ENCODE measurements at regions not wholly inside any gene's neighbourhood (a gene's known extent, or its start where the extent isn't known, plus 50 kb on each side); places are given as distances from the start of the nearest gene placed in this dataset.

DNA sequence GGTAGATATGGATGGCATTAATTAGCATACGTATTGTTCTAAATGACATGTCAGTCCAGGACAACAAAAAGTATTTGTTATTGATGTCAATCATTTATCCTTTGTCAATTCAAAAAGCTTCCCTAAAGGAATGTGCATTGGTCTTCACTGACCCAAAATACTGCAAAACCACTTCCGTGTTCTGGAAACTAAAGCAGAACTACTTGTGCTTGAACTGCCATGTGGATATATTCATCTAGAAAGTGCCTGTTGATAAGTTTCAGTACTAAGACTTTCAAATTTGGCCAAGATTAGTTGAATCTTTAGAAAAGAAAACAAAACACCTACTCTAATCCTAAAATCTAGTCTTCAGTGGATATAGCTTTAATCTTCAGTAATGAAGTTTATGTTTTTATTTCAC is 242.1 kb upstream of the PPP1R3A start:
- ChIA-PET CTCF (no interaction called here), POLR2A (ENCODE audit: unreplicated experiment) (no interaction called here)
- Histone ChIP-seq H3K9ac (ENCODE audit: low read length) (no peak overlapping the region), H3K4me2 (ENCODE audit: low read length) (no peak overlapping the region), H3K9me3 (ENCODE audit: low read length) (no peaks in the 10 kb centered on the region), H3K9me2 (replicated peaks; ENCODE audit: low read length) (no peaks in the 10 kb centered on the region), H3K27ac (ENCODE audit: low read length) (no peak overlapping the region), H4K20me1 (ENCODE audit: low read length) (no peaks in the 10 kb centered on the region), H3F3A (ENCODE audit: low read length, unreplicated experiment) (no peaks in the 10 kb centered on the region), H3K4me1 (ENCODE audit: insufficient read depth, low read length) (no peaks in the 10 kb centered on the region), H3K4me3 (ENCODE audit: low read length) (no peak overlapping the region), H2AFZ (ENCODE audit: low read length) (no peak overlapping the region), H3K79me2 (ENCODE audit: low read length) (no peaks in the 10 kb centered on the region), H3K36me3 (ENCODE audit: low read depth, low read length) (no peaks in the 10 kb centered on the region), H3K27me3 (ENCODE audit: low read length) (peaks cover 10% of the 10 kb centered on the region; the same call in 1 of the 2 replicates)
- ATAC-seq (no peak), DNase-seq (no peak)
- TF ChIP-seq EZH2 (IDR thresholded peaks at IDR 0.05; ENCODE audit: low read length, unreplicated experiment) (no peak), EZH2phosphoT487 (IDR thresholded peaks at IDR 0.05; ENCODE audit: borderline replicate concordance, low read length) (no peak)
- TF ChIP-seq, protein P1, sequence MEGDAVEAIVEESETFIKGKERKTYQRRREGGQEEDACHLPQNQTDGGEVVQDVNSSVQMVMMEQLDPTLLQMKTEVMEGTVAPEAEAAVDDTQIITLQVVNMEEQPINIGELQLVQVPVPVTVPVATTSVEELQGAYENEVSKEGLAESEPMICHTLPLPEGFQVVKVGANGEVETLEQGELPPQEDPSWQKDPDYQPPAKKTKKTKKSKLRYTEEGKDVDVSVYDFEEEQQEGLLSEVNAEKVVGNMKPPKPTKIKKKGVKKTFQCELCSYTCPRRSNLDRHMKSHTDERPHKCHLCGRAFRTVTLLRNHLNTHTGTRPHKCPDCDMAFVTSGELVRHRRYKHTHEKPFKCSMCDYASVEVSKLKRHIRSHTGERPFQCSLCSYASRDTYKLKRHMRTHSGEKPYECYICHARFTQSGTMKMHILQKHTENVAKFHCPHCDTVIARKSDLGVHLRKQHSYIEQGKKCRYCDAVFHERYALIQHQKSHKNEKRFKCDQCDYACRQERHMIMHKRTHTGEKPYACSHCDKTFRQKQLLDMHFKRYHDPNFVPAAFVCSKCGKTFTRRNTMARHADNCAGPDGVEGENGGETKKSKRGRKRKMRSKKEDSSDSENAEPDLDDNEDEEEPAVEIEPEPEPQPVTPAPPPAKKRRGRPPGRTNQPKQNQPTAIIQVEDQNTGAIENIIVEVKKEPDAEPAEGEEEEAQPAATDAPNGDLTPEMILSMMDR (conservative IDR thresholded peaks at IDR 0.05; ENCODE audit: low read depth, low read length) = no peak
- intact Hi-C loops (cut with micrococcal nuclease) = no loop called here
- no TSS peak for BruUV-seq (replicated peaks)

DNA sequence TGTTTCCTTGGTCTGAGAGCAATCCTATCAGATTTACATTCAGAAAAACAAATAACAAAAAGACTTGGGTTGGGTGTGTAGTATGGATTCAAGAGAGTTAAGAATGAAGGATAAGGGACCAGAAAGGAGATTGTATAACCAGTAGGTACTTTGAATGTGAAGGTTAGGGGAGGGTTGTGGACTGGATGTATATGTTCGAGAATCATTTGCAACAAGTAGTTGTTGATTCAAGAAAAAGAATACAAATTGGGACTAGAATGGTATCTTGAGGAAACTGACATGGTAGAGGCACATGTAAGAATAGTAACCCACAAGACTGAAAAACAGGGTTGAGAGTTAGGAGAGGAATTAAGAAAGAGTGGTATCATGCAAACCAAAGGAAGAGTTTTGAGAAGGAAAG is 240.0 kb upstream of the PPP1R3A start:
- Histone ChIP-seq H3K27ac (ENCODE audit: low read length) (no peak overlapping the region), H3K27me3 (ENCODE audit: low read length) (peaks cover 6% of the 10 kb centered on the region; the same call in 1 of the 2 replicates), H3K4me1 (ENCODE audit: insufficient read depth, low read length) (no peaks in the 10 kb centered on the region), H3K9me2 (replicated peaks; ENCODE audit: low read length) (no peaks in the 10 kb centered on the region), H2AFZ (ENCODE audit: low read length) (no peak overlapping the region), H3K9ac (ENCODE audit: low read length) (no peak overlapping the region), H3K4me3 (ENCODE audit: low read length) (no peak overlapping the region), H3K9me3 (ENCODE audit: low read length) (no peaks in the 10 kb centered on the region), H3K36me3 (ENCODE audit: low read depth, low read length) (no peaks in the 10 kb centered on the region), H3F3A (ENCODE audit: low read length, unreplicated experiment) (no peaks in the 10 kb centered on the region), H3K79me2 (ENCODE audit: low read length) (no peaks in the 10 kb centered on the region), H4K20me1 (ENCODE audit: low read length) (no peaks in the 10 kb centered on the region), H3K4me2 (ENCODE audit: low read length) (no peak overlapping the region)
- BruUV-seq (replicated peaks) = no TSS peak
- intact Hi-C loops (cut with micrococcal nuclease) = no loop called here
- DNase-seq = no peak
- TF ChIP-seq EZH2 (IDR thresholded peaks at IDR 0.05; ENCODE audit: low read length, unreplicated experiment) = no peak
- no peak for TF ChIP-seq EZH2phosphoT487 (IDR thresholded peaks at IDR 0.05; ENCODE audit: borderline replicate concordance, low read length)
- TF ChIP-seq, protein P1 (conservative IDR thresholded peaks at IDR 0.05; ENCODE audit: low read depth, low read length) = no peak
- CTCF ChIA-PET = no interaction called here
- ATAC-seq = no peak
- POLR2A ChIA-PET (ENCODE audit: unreplicated experiment) = no interaction called here

DNA sequence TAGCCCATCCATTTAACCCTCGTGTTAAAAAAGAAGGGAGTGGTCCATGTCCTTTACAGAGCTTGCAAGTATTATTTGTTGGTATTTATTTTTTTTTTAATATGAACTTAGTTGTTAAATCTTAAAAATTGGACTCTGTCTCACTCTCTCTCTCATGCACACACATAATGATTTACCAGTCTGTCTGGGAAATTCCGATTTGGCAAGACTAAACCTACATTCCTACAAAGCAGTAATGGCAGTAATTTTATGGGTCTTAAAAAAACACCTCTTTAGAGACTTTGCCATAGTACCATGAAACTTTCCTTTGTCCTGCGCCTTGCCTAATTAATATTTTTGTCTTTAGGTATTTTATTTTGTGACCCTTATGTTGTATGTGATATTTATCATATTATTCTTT is 239.5 kb upstream of the PPP1R3A start:
- intact Hi-C loops (cut with micrococcal nuclease) = no loop called here
- TF ChIP-seq, protein P1 (conservative IDR thresholded peaks at IDR 0.05; ENCODE audit: low read depth, low read length) = no peak
- no peak for TF ChIP-seq EZH2phosphoT487 (IDR thresholded peaks at IDR 0.05; ENCODE audit: borderline replicate concordance, low read length)
- TF ChIP-seq EZH2 (IDR thresholded peaks at IDR 0.05; ENCODE audit: low read length, unreplicated experiment) = no peak
- no peaks in the 10 kb centered on the region for H3K4me1 ChIP-seq (ENCODE audit: insufficient read depth, low read length)
- H3K4me3 ChIP-seq (ENCODE audit: low read length) = no peak overlapping the region
- H3K4me2 ChIP-seq (ENCODE audit: low read length) = no peak overlapping the region
- H2AFZ ChIP-seq (ENCODE audit: low read length) = no peak overlapping the region
- ATAC-seq = no peak
- DNase-seq = no peak
- BruUV-seq (replicated peaks) = no TSS peak
- no peaks in the 10 kb centered on the region for H4K20me1 ChIP-seq (ENCODE audit: low read length)
- no peaks in the 10 kb centered on the region for H3K27me3 ChIP-seq (ENCODE audit: low read length)
- H3K9me3 ChIP-seq (ENCODE audit: low read length) = no peaks in the 10 kb centered on the region
- H3K9me2 ChIP-seq (replicated peaks; ENCODE audit: low read length) = no peaks in the 10 kb centered on the region
- no peaks in the 10 kb centered on the region for H3K36me3 ChIP-seq (ENCODE audit: low read depth, low read length)
- CTCF ChIA-PET = no interaction called here
- no peaks in the 10 kb centered on the region for H3K79me2 ChIP-seq (ENCODE audit: low read length)
- POLR2A ChIA-PET (ENCODE audit: unreplicated experiment) = no interaction called here
- H3F3A ChIP-seq (ENCODE audit: low read length, unreplicated experiment) = no peaks in the 10 kb centered on the region
- no peak overlapping the region for H3K27ac ChIP-seq (ENCODE audit: low read length)
- no peak overlapping the region for H3K9ac ChIP-seq (ENCODE audit: low read length)
